HUES6 (cell line): ENCODE measurements at regions not wholly inside any gene's neighbourhood (a gene's known extent, or its start where the extent isn't known, plus 50 kb on each side); places are given as distances from the start of the nearest gene placed in this dataset.

Experiments used
- H3K27ac ChIP-seq: 2 replicates; pipeline ENCODE4 v1.7.0; 2013; ENCODE audit warnings: low read depth, mild to moderate bottlenecking, low read length, inconsistent platforms
- H3K27me3 ChIP-seq: 2 replicates; pipeline ENCODE4 v1.6.1; 2013; ENCODE audit warnings: low read length; ENCODE audit not compliant: control insufficient read depth, insufficient read depth
- H3K36me3 ChIP-seq: 2 replicates; pipeline ENCODE4 v1.6.1; 2013; ENCODE audit warnings: low read length; ENCODE audit not compliant: control insufficient read depth, insufficient read depth
- H3K4me1 ChIP-seq: 2 replicates; pipeline ENCODE4 v1.6.1; 2013; ENCODE audit warnings: low read length; ENCODE audit not compliant: control insufficient read depth, insufficient read depth
- H3K4me3 ChIP-seq: 2 replicates; pipeline ENCODE4 v1.5.1; 2013; ENCODE audit warnings: low read depth, low read length
- H3K9ac ChIP-seq: one replicate; pipeline ENCODE4 v1.6.1; 2013; ENCODE audit warnings: mild to moderate bottlenecking, low read length
- H3K9me3 ChIP-seq: 2 replicates; pipeline ENCODE4 v1.6.1; 2013; ENCODE audit warnings: low read depth, low read length; ENCODE audit not compliant: control insufficient read depth, insufficient read depth

DNA sequence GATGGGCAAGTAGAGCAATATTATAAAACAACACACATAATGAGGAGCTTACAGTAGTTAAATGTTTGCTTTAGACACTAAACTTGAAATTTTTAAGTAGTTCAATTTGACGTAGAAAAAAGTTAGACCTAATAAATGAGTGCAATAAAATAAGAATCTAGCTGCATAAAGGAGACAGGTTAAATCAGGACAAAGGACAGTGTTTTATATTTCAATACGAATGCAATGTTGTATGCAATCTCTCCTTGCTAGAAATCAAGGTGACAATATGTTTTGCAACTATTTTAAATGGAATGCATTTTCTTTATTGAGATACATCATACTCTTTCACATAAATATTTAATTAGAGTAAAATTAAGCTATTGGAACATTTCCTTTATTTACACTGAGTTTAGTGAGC, 267.9 kb downstream of the CASP12 start:
- Histone ChIP-seq H3K4me1 (no peaks in the 10 kb centered on the region), H3K9ac (no peak overlapping the region), H3K9me3 (no peaks in the 10 kb centered on the region), H3K4me3 (no peak overlapping the region), H3K36me3 (no peaks in the 10 kb centered on the region), H3K27ac (no peak overlapping the region), H3K27me3 (no peaks in the 10 kb centered on the region)

GRCh38 chr11:104625246-104625645, 273.0 kb downstream of the CASP12 start:
- H3K27me3 ChIP-seq, result no peaks in the 10 kb centered on the region
- H3K36me3 ChIP-seq, result no peaks in the 10 kb centered on the region
- peaks cover 18% of the 10 kb centered on the region for H3K4me1 ChIP-seq
- no peak overlapping the region for H3K27ac ChIP-seq
- H3K4me3 ChIP-seq, result no peak overlapping the region
- H3K9me3 ChIP-seq, result no peaks in the 10 kb centered on the region
- H3K9ac ChIP-seq, result no peak overlapping the region

DNA sequence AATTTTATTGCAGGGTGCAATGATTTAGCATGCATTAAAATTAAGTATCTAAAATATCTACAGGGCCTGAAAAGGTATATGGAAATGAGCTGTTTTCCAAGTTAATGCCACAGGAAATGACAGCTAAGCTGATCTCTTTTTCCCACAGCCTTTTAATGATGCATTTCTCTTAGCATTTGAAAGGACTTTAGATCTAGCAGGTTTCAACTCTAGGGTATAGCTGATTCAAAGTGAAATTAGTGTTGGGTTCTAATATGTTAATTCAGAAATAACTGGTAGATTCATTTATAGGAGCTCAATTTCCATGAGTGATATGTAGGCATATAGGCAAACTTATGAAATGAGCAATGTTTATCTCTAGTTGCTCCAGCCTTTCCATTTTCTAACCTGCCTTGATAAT, 274.2 kb downstream of the CASP12 start:
- peak overlapping the region; percentile 88 for H3K27ac ChIP-seq
- H3K4me3 ChIP-seq, result no peak overlapping the region
- H3K9ac ChIP-seq, result no peak overlapping the region
- peaks cover 18% of the 10 kb centered on the region for H3K4me1 ChIP-seq
- no peaks in the 10 kb centered on the region for H3K27me3 ChIP-seq
- no peaks in the 10 kb centered on the region for H3K36me3 ChIP-seq
- H3K9me3 ChIP-seq, result no peaks in the 10 kb centered on the region

GRCh38 chr11:104623518-104623917, 274.7 kb downstream of the CASP12 start:
- Histone ChIP-seq H3K4me3 (peak overlapping the region; percentile 11; the same call in 1 of the 2 replicates), H3K27me3 (no peaks in the 10 kb centered on the region), H3K4me1 (peaks cover 18% of the 10 kb centered on the region), H3K9ac (no peak overlapping the region), H3K9me3 (no peaks in the 10 kb centered on the region), H3K36me3 (no peaks in the 10 kb centered on the region), H3K27ac (peak overlapping the region; percentile 88)

- H3K27me3 ChIP-seq, result no peaks in the 10 kb centered on the region
These were observed 277.3 kb downstream of the CASP12 start for GRCh38 chr11:104620991-104621390.

DNA sequence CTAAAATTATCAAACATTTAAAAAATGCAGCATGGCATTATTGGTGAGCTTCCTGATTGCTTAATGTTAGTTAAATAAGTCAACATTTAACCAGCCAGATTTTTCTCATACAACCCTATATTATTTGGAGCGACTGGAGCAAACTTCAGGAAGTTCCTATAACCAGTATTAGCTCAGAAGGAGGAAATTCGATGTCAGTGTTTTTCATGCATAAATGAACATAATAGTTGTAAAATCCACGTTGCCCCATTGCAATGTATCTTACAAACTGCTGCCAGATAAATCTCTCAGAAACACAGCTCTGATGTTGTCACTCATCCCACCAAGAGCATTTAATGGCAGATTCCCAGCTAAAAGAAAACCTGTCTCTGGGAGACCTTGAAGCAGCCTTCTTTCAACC, 278.5 kb downstream of the CASP12 start:
- Histone ChIP-seq H3K9ac (no peak overlapping the region), H3K4me3 (no peak overlapping the region), H3K9me3 (0 out of 2 replicates have a peak, but pooled peaks cover 5% of the 10 kb centered on the region), H3K4me1 (peaks cover 18% of the 10 kb centered on the region), H3K27ac (no peak overlapping the region), H3K36me3 (no peaks in the 10 kb centered on the region), H3K27me3 (no peaks in the 10 kb centered on the region)

More at GRCh38 chr11:104620991-104621390, 277.3 kb downstream of the CASP12 start:
- H3K9me3 ChIP-seq, result 0 out of 2 replicates have a peak, but pooled peaks cover 3% of the 10 kb centered on the region
- no peak overlapping the region for H3K9ac ChIP-seq
- H3K27ac ChIP-seq, result no peak overlapping the region
- H3K36me3 ChIP-seq, result no peaks in the 10 kb centered on the region
- no peak overlapping the region for H3K4me3 ChIP-seq
- H3K4me1 ChIP-seq, result peaks cover 18% of the 10 kb centered on the region

DNA sequence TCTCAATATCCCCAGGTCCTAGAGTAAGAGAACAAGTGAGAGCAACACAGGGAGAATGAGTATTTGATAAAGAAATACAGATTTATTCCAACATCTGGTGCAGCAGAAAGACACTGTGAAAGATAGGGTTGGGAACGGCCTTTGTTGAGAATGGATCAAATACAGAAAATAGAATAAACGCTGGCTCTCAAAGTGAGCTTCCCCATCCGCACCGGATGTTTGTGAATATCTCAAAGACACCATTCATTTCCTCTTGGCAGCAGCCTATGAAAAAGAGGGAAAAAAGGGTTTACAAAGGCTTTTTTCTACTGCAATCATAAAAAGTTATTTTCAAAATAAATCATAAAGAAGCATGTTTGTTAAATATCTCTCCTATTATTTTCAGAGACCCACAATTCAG, 279.3 kb downstream of the CASP12 start:
- Histone ChIP-seq H3K27ac (no peak overlapping the region), H3K9me3 (0 out of 2 replicates have a peak, but pooled peaks cover 5% of the 10 kb centered on the region), H3K9ac (no peak overlapping the region), H3K36me3 (no peaks in the 10 kb centered on the region), H3K4me1 (peaks cover 14% of the 10 kb centered on the region), H3K4me3 (no peak overlapping the region), H3K27me3 (no peaks in the 10 kb centered on the region)

DNA sequence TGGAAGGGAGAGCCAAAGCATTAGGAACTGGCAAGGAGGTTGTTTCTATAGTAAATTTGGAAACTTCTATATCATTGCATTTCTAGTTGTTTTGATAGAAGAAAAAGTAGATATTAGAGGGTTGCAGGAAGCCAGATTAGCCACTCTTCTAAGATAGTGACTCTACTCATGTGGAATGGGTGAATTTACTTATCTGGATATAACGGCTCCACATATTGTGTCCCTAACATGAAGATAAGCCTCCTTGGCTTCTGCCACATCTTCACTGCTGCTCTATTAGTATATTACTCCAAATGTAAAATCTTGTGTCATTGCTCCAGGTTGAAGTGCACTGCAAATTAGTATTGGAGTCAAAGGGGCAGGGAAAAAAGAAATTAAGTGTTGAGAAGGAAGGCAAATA, 283.3 kb downstream of the CASP12 start:
- Histone ChIP-seq H3K27ac (no peak overlapping the region), H3K9ac (no peak overlapping the region), H3K36me3 (no peaks in the 10 kb centered on the region), H3K27me3 (no peaks in the 10 kb centered on the region), H3K4me3 (no peak overlapping the region), H3K9me3 (0 out of 2 replicates have a peak, but pooled peaks cover 5% of the 10 kb centered on the region), H3K4me1 (no peaks in the 10 kb centered on the region)

DNA sequence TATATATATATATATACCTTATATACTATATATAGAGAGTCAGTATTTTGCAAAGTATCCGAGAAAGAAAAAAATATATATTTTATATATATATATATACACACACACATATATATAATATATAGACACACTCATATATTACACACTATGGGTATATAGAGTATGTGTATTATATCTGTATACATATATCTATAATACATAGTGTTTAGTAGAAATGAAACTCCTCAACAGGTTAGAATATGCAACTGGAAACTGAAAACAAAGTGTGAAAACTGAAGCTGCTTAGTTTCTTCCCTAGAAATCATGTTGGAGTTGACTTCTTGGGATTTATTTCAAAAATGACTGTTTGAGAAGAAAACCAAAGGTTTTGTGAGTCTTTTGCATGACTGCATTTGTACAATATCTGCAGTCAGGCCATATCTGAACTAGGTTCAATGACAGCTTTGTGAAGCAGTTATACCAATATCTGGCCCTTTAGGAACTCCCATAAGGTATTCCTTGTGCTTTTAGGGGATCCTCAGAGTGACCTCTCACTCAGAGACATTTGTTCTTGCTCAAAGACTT, 284.1 kb downstream of the CASP12 start:
- H3K36me3 ChIP-seq, result no peaks in the 10 kb centered on the region
- H3K9ac ChIP-seq, result no peak overlapping the region
- H3K9me3 ChIP-seq, result 0 out of 2 replicates have a peak, but pooled peaks cover 5% of the 10 kb centered on the region
- H3K4me1 ChIP-seq, result peaks cover 5% of the 10 kb centered on the region
- no peak overlapping the region for H3K4me3 ChIP-seq
- no peak overlapping the region for H3K27ac ChIP-seq
- H3K27me3 ChIP-seq, result no peaks in the 10 kb centered on the region

GRCh38 chr11:104610635-104611034, 287.6 kb downstream of the CASP12 start:
- H3K27ac ChIP-seq, result no peak overlapping the region
- no peak overlapping the region for H3K4me3 ChIP-seq
- no peaks in the 10 kb centered on the region for H3K27me3 ChIP-seq
- no peaks in the 10 kb centered on the region for H3K36me3 ChIP-seq
- 0 out of 2 replicates have a peak, but pooled peaks cover 2% of the 10 kb centered on the region for H3K9me3 ChIP-seq
- no peak overlapping the region for H3K9ac ChIP-seq
- peaks cover 5% of the 10 kb centered on the region for H3K4me1 ChIP-seq

DNA sequence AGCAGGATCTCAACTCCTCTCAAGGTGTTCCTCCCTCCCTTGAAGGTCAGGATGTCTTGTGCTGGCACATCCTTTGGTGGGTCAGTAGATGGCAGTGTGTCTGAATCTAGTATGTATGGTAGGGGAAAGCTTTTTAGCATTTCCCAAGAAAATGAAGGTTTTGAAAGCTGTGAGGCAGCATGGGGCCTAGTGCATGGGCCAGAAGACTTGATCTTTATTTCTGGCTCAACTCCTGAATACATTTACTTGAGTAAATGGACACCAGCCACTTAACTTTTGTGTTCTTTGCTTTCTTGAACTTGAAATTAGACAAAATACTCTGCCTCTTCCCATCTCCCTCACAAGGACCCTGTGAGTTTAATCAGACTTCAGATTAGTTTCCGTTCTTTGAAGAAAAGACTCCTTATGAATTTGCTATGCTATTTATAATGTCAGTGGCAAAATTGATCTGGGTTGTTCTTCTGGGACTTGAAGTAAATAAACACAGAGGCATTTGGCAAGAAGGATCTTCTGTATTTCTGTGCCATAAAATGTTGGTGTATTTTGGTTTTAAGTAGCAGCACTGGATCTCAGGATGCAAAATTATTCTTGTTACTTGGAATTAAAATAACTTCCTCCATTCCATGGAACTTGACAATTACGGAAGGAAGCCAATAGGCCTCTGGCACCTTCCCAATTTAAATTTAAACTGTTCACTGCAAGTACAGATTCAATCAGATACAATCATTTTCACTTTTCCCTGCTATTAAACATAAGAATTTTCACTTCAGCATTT, 288.8 kb downstream of the CASP12 start:
- H3K27me3 ChIP-seq, result no peaks in the 10 kb centered on the region
- H3K27ac ChIP-seq, result no peak overlapping the region
- H3K9ac ChIP-seq, result no peak overlapping the region
- H3K4me1 ChIP-seq, result peaks cover 5% of the 10 kb centered on the region
- no peaks in the 10 kb centered on the region for H3K36me3 ChIP-seq
- 0 out of 2 replicates have a peak, but pooled peaks cover 4% of the 10 kb centered on the region for H3K9me3 ChIP-seq
- H3K4me3 ChIP-seq, result no peak overlapping the region
